GM13977 (cell line): ENCODE measurements at regions not wholly inside any gene's neighbourhood (a gene's known extent, or its start where the extent isn't known, plus 50 kb on each side); places are given as distances from the start of the nearest gene placed in this dataset.

ENCODE experiments used
- DNase-seq: peaks from one replicate; pipeline ENCODE4 v3.0.0; 2012; ENCODE audit warnings: low spot score
- CTCF ChIP-seq: IDR thresholded peaks from 2 replicates; pipeline ENCODE4 v1.5.1; 2012; ENCODE audit warnings: mild to moderate bottlenecking, control low read depth; ENCODE audit not compliant: insufficient read depth; ENCODE audit errors: extremely low read depth, missing control alignments
- in situ Hi-C: fragments of 300-500 bp; cut with MboI; formaldehyde crosslinking; loops from one replicate; pipeline ENCODE4 v1.12.0; 2022; ENCODE audit warnings: low sequenced_read_pairs, low pct_unique_long_range_greater_than_20kb, mixed read lengths, inconsistent platforms; ENCODE audit not compliant: unreplicated experiment

GRCh38 chr12:100699209-100699608 is 95.4 kb upstream of the ANO4 start:
- TF ChIP-seq CTCF: no peak
- in situ Hi-C loops: no loop called here
- no peak for DNase-seq

- no peak for TF ChIP-seq CTCF
- in situ Hi-C loops: no loop called here
- DNase-seq: no peak
These were observed 91.2 kb upstream of the ANO4 start for GRCh38 chr12:100703337-100703736.

GRCh38 chr12:100703868-100704267 is 90.7 kb upstream of the ANO4 start:
- DNase-seq: no peak
- TF ChIP-seq CTCF: no peak
- in situ Hi-C loops: no loop called here

GRCh38 chr12:100706033-100706432 is 88.5 kb upstream of the ANO4 start:
- DNase-seq: no peak
- in situ Hi-C loops: no loop called here
- TF ChIP-seq CTCF: no peak

- no peak for TF ChIP-seq CTCF
- in situ Hi-C loops: no loop called here
- DNase-seq: no peak
These were observed 86.0 kb upstream of the ANO4 start for GRCh38 chr12:100708591-100708990.

GRCh38 chr12:100715976-100716944 is 78.3 kb upstream of the ANO4 start:
- in situ Hi-C loops: no loop called here
- TF ChIP-seq CTCF: no peak
- no peak for DNase-seq
